Fibroblast of the aortic adventitia (primary cell): ENCODE measurements at regions not wholly inside any gene's neighbourhood (a gene's known extent, or its start where the extent isn't known, plus 50 kb on each side); places are given as distances from the start of the nearest gene placed in this dataset.

Source experiments
- DNase-seq: peaks from one replicate; pipeline ENCODE4 v3.0.0-alpha.2; 2010; ENCODE audit warnings: low read depth
- H3K4me3 ChIP-seq: 2 replicates; pipeline ENCODE4 v1.5.1; 2011; ENCODE audit warnings: low read depth, mild to moderate bottlenecking, control low read depth, low read length, moderate library complexity
- CTCF ChIP-seq: IDR thresholded peaks from 2 replicates; pipeline ENCODE4 v1.5.1; 2011; ENCODE audit warnings: mild to moderate bottlenecking, low read length, control low read depth, inconsistent platforms; ENCODE audit not compliant: insufficient read depth

DNA sequence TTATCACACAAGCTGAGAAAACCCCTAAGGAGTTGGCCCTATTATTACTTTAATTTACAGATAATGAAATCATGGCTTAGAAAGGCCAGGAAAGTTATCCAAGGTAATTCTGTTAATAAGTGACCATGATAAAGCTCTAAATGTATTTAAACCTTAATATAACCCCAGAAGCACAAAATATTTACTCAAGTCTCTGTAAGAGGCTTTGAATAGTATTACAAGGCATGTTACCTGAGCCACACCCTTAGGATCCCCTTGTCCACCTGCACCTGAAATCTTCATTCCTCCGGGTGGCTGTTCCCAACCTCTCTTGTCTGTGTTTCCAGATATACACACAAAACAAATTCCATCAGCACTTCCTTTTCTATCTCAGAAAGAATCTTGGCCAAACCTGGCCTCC is 271.6 kb upstream of the BMP2 start:
- H3K4me3 ChIP-seq, result no peak overlapping the region
- no peak for TF ChIP-seq CTCF
- DNase-seq, result no peak

DNA sequence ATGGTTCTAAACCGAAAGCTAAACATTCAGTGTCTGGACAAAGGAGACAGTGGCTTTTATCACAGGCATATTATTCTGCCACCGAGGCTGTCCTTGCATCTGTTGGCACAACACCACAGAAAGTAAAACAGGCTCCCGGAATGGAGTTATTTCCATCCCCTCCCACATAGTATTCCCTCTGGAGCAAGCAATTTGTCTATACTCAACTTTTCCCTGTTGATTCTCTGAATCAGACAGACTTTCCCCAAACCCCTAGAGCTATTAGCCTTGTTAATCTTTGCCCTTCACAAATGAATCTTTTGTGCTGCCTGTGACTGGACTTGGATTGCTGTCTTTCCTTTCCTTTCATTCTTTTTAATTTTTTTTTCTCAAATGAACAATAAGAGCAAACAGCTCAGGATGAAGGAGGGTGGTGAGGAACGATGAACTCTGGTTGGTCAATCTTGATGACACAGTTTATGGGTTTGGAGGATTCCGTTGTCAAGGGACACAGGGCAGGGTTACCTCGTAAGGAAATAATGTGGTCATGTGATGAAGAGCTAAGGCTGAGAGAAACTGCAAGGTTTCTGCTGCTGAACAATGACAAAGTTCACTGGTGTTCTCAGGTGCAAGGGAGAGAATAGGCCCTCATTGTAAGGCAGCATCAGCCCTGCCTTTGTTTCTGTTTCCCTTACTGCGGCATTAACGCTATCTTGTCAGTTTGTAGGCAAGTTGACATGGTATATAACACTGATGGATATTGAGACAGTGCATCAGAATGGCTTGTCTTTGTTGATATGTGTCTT is 275.0 kb upstream of the BMP2 start:
- no peak for DNase-seq

DNA sequence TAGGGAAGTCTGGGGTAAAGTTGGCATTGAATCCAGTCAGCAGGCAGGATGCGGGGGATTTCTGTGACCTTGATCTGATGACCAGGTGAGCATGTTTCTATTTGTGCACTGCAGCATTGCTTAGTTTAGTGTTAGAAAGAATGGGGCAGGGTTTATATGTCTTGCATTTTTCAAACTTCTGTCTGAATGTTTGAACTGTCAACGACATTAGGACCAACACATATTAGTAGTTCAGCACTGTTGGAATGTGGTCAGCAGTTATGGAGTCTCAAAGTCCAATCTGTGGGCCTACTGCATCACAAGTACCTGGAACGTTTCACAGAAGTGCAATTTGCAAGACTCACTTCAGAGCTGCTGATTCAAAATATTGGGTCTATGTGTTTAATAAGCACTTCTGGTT is 276.6 kb upstream of the BMP2 start:
- no peak overlapping the region for H3K4me3 ChIP-seq
- no peak for DNase-seq
- TF ChIP-seq CTCF, result no peak

More for the DNA sequence above, 275.0 kb upstream of the BMP2 start:
- no peak overlapping the region for H3K4me3 ChIP-seq
- no peak for TF ChIP-seq CTCF

- no peak for DNase-seq
- no peak for TF ChIP-seq CTCF
- H3K4me3 ChIP-seq, result no peak overlapping the region
These were observed 277.9 kb upstream of the BMP2 start for GRCh38 chr20:6489361-6490171.

DNA sequence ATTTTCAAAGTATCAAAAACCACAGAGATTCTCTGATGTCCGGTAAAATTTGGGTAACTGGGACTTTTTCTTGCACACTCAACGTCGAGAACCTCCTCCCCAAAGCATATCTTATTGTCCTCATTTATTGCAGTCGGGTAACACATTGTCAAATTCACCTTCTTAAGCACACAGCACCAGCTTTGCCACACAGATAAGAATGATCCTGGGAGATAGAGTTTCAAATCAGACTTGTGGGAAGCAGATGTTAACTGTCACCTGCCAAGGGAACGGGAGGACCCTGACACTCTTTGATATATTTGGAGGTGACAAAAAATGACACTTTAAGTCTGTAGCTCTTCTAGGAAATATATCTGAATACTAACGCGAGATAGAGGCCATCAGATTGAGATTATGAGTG is 282.1 kb upstream of the BMP2 start:
- no peak overlapping the region for H3K4me3 ChIP-seq
- no peak for TF ChIP-seq CTCF
- no peak for DNase-seq

- DNase-seq, result no peak
- TF ChIP-seq CTCF, result no peak
- H3K4me3 ChIP-seq, result no peak overlapping the region
These were observed 283.8 kb upstream of the BMP2 start for GRCh38 chr20:6483727-6484126.
